ENCODE measurements at regions not wholly inside any gene's neighbourhood (a gene's known extent, or its start where the extent isn't known, plus 50 kb on each side); places are given as distances from the start of the nearest gene placed in this dataset.

GRCh38 chr20:60894091-60894490 is 358.0 kb upstream of the CDH4 start:
- Histone ChIP-seq H3K9me3 (ENCODE audit: insufficient read depth in 2 of 2, low read depth in 1 of 2, low read length in 1 of 2) (no peaks in the 10 kb centered on the region; a peak in 1 of 4 replicates), H3K4me1 (replicated peaks in 1 of 4; ENCODE audit: control insufficient read depth in 3 of 4, insufficient read depth in 4 of 4, low read length in 3 of 4) (peaks cover 0 to 10% (median 6%) of the 10 kb centered on the region in 4 experiments; a peak in 5 of 7 replicates), H2BK12ac (ENCODE audit: low read depth, low read length) (no peak overlapping the region), H3K27me3 (replicated peaks in 1 of 4; ENCODE audit: control insufficient read depth in 3 of 4, extremely low read depth in 1 of 4, insufficient read depth in 3 of 4, low read length in 3 of 4) (no peaks in the 10 kb centered on the region; a peak in 1 of 7 replicates), H2BK5ac (ENCODE audit: low read depth, low read length) (no peak overlapping the region), H3K4me3 (ENCODE audit: extremely low read depth in 1 of 4, insufficient read depth in 2 of 4, low read depth in 3 of 4, low read length in 4 of 4) (no peak overlapping the region), H4K20me1 (replicated peaks in 1 of 2; ENCODE audit: control insufficient read depth in 1 of 2, insufficient read depth in 2 of 2, low read length in 2 of 2) (peaks cover 0 to 4% of the 10 kb centered on the region in 2 experiments), H4K91ac (replicated peaks; ENCODE audit: insufficient read length, low read length) (no peak overlapping the region), H3K14ac (ENCODE audit: insufficient read length) (no peak overlapping the region), H2AFZ (ENCODE audit: low read length) (no peak overlapping the region), H2BK15ac (ENCODE audit: low read length) (no peak overlapping the region), H3K9ac (replicated peaks in 1 of 4; ENCODE audit: extremely low read depth in 1 of 4, low read depth in 3 of 4, low read length in 3 of 4) (no peak overlapping the region), H4K5ac (ENCODE audit: insufficient read length, low read depth, low read length) (no peak overlapping the region), H3K4me2 (ENCODE audit: insufficient read depth in 1 of 2, low read depth in 2 of 2, low read length in 2 of 2) (no peak overlapping the region), H2BK120ac (replicated peaks; ENCODE audit: low read depth, low read length) (no peak overlapping the region), H3K18ac (ENCODE audit: extremely low read depth, low read length) (no peak overlapping the region), H2AK5ac (ENCODE audit: low read depth, low read length) (no peak overlapping the region), H3K79me1 (ENCODE audit: low read depth, low read length) (no peaks in the 10 kb centered on the region), H4K8ac (ENCODE audit: extremely low read depth, insufficient read depth, low read length) (no peak overlapping the region), H3K4ac (replicated peaks; ENCODE audit: insufficient read length, low read depth, low read length) (no peak overlapping the region), H3K27ac (ENCODE audit: low read depth, low read length) (no peak overlapping the region), H3K36me3 (ENCODE audit: control insufficient read depth in 2 of 4, insufficient read depth in 4 of 4, low read length in 3 of 4) (no peaks in the 10 kb centered on the region), H2BK20ac (ENCODE audit: low read length) (no peak overlapping the region), H3K23me2 (ENCODE audit: low read depth, low read length) (peaks cover 5% of the 10 kb centered on the region; the same call in 1 of the 2 replicates), H3K23ac (ENCODE audit: insufficient read length) (no peak overlapping the region), H3K79me2 (ENCODE audit: control insufficient read depth in 1 of 2, insufficient read depth in 2 of 2, low read length in 2 of 2) (no peaks in the 10 kb centered on the region), H3K56ac (replicated peaks; ENCODE audit: insufficient read length, low read depth, low read length) (no peak overlapping the region)
- FAIRE-seq, result no peak
- DNase-seq (ENCODE audit: low read depth in 1 of 2, low spot score in 2 of 2), result no peak
- no peak for TF ChIP-seq KDM4A (IDR thresholded peaks at IDR 0.05; ENCODE audit: low read depth, low read length, severe bottlenecking)
- no peak for TF ChIP-seq EGR1 (IDR thresholded peaks at IDR 0.05; ENCODE audit: borderline replicate concordance, low read depth, low read length)
- TF ChIP-seq SIRT6 (IDR thresholded peaks at IDR 0.05; ENCODE audit: low read length), result no peak
- TF ChIP-seq SIX5 (IDR thresholded peaks at IDR 0.05; ENCODE audit: low read depth, low read length), result no peak
- TF ChIP-seq ZNF274 (IDR thresholded peaks at IDR 0.05; ENCODE audit: borderline replicate concordance, extremely low read depth, low read length), result no peak
- TF ChIP-seq BRCA1 (IDR thresholded peaks at IDR 0.05; ENCODE audit: low read depth, low read length), result no peak
- WGBS, 2 experiments (ENCODE audit: extremely low coverage in 1 of 2, insufficient coverage in 1 of 2, insufficient read length in 1 of 2, insufficient replicate concordance in 2 of 2, low coverage in 1 of 2, low lambda C conversion rate in 2 of 2, missing lambda C conversion rate in 1 of 2), result 89% methylated on average over 5 of the region's 5 CpGs; no CpG with 5 or more reads in 1 of the 2 experiments
- ChIA-PET POLR2A (ENCODE audit: partially characterized antibody) (no interaction called here), CTCF (ENCODE audit: partially characterized antibody) (no interaction called here)

Data from H1 (cell line).